Subcutaneous abdominal adipose tissue (tissue), 5 donors: ENCODE measurements at regions not wholly inside any gene's neighbourhood (a gene's known extent, or its start where the extent isn't known, plus 50 kb on each side); places are given as distances from the start of the nearest gene placed in this dataset.

Source experiments
- H3K27ac ChIP-seq: one replicate; pipeline ENCODE4 v1.7.0; 2013; ENCODE audit warnings: low read depth, mild to moderate bottlenecking, inconsistent platforms, low read length, moderate library complexity
- H3K27me3 ChIP-seq, 5 donors: one replicate each; pipeline ENCODE4 v1.7.0; 2013; ENCODE audit warnings: low read length in 5 of 5, inconsistent platforms in 1 of 5; ENCODE audit not compliant: control insufficient read depth in 5 of 5, insufficient read depth in 4 of 5
- H3K36me3 ChIP-seq, 5 donors: one replicate each; pipeline ENCODE4 v1.7.0; 2013; ENCODE audit warnings: low read length in 5 of 5; ENCODE audit not compliant: control insufficient read depth in 5 of 5, insufficient read depth in 5 of 5
- H3K4me1 ChIP-seq, 5 donors: one replicate each; pipeline ENCODE4 v1.7.0; 2013; ENCODE audit warnings: low read length in 5 of 5, mild to moderate bottlenecking in 3 of 5, moderate library complexity in 1 of 5; ENCODE audit not compliant: control insufficient read depth in 5 of 5, insufficient read depth in 5 of 5
- H3K4me3 ChIP-seq, 5 donors: one replicate each; pipeline ENCODE4 v1.7.0; 2013; ENCODE audit warnings: low read length in 5 of 5, low read depth in 1 of 5
- H3K9ac ChIP-seq, 5 donors: one replicate each; pipeline ENCODE4 v1.7.0; 2013; ENCODE audit warnings: low read length in 5 of 5, mild to moderate bottlenecking in 4 of 5, moderate library complexity in 3 of 5
- H3K9me3 ChIP-seq, 5 donors: one replicate each; pipeline ENCODE4 v1.7.0; 2013; ENCODE audit warnings: low read length in 5 of 5; ENCODE audit not compliant: control insufficient read depth in 5 of 5
- donor health status: healthy.
- donor health status: healthy.
- donor health status: healthy.
- donor health status: healthy.
- donor health status: healthy.

GRCh38 chr19:30316000-30316491 is 56.1 kb upstream of the ZNF536 start:
- H3K9me3 ChIP-seq: peaks cover 0 to 11% (median 6%) of the 10 kb centered on the region in 5 donors
- peaks cover 0 to 7% (median 0%) of the 10 kb centered on the region in 5 donors for H3K27me3 ChIP-seq
- no peak overlapping the region for H3K27ac ChIP-seq
- H3K9ac ChIP-seq: no peak overlapping the region
- no peak overlapping the region for H3K4me3 ChIP-seq
- H3K36me3 ChIP-seq: no peaks in the 10 kb centered on the region
- H3K4me1 ChIP-seq: no peaks in the 10 kb centered on the region

DNA sequence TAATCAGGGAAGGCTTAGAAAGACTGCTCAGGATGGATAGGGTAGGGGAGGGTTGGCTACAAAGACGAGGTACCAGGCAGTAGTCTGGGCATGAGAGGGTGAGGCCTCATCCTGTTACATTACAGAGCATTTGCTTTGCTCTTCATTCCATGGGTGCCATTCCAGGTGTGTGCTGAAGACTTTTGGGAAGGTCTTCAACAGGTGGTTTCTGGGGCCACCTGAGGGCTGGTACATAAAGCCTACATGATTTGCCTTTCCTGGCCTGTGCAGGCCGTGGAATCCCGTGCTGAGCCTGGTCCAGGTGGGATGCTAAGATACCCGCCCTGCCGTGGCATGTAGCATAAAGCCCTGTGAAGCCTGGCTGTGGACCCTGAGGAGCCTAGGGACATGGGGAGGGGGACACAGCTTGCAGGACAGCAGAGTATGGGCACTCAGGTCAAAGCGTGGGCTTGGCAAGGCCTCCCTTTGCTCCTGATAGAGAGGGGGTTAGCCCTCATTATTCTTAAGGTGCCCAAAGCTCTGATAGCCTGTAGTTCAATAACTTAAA is 55.6 kb upstream of the ZNF536 start:
- H3K9ac ChIP-seq: no peak overlapping the region
- no peak overlapping the region for H3K27ac ChIP-seq
- no peak overlapping the region for H3K4me3 ChIP-seq
- H3K27me3 ChIP-seq: peaks cover 0 to 6% (median 0%) of the 10 kb centered on the region in 5 donors
- no peaks in the 10 kb centered on the region for H3K36me3 ChIP-seq
- peaks cover 0 to 11% (median 6%) of the 10 kb centered on the region in 5 donors for H3K9me3 ChIP-seq
- no peaks in the 10 kb centered on the region for H3K4me1 ChIP-seq

GRCh38 chr19:30317403-30317802 is 54.8 kb upstream of the ZNF536 start:
- Histone ChIP-seq H3K36me3 (no peaks in the 10 kb centered on the region), H3K4me3 (no peak overlapping the region), H3K27me3 (peaks cover 0 to 6% (median 0%) of the 10 kb centered on the region in 5 donors), H3K4me1 (no peaks in the 10 kb centered on the region), H3K27ac (no peak overlapping the region), H3K9me3 (peaks cover 0 to 11% (median 6%) of the 10 kb centered on the region in 5 donors), H3K9ac (no peak overlapping the region)

DNA sequence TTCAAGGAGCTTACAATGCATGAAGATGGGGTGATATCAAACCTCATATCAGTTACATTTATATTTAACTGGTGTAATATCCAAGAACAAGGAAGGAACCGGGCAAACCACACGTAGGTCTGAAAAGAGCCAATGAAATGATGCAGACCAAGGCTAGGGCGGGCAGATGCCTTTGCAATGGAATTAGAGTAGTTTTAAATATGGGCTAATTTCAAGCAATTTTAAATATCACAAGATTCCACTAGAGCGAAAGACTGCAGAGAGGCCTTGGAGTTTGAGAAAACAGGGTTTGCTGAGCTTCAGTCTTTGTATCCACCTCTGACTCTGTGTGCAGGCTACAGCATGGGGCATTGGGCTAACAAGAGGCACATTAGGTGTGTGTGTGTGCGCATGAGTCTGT is 53.9 kb upstream of the ZNF536 start:
- peaks cover 0 to 11% (median 6%) of the 10 kb centered on the region in 5 donors for H3K9me3 ChIP-seq
- no peaks in the 10 kb centered on the region for H3K4me1 ChIP-seq
- H3K9ac ChIP-seq: no peak overlapping the region
- peaks cover 0 to 11% (median 0%) of the 10 kb centered on the region in 5 donors for H3K27me3 ChIP-seq
- H3K27ac ChIP-seq: no peak overlapping the region
- no peak overlapping the region for H3K4me3 ChIP-seq
- no peaks in the 10 kb centered on the region for H3K36me3 ChIP-seq

GRCh38 chr19:30318936-30319335 is 53.2 kb upstream of the ZNF536 start:
- Histone ChIP-seq H3K36me3 (no peaks in the 10 kb centered on the region), H3K4me1 (no peaks in the 10 kb centered on the region), H3K27ac (no peak overlapping the region), H3K9me3 (peaks cover 0 to 11% (median 6%) of the 10 kb centered on the region in 5 donors), H3K4me3 (no peak overlapping the region), H3K27me3 (peaks cover 0 to 11% (median 3%) of the 10 kb centered on the region in 5 donors), H3K9ac (no peak overlapping the region)

DNA sequence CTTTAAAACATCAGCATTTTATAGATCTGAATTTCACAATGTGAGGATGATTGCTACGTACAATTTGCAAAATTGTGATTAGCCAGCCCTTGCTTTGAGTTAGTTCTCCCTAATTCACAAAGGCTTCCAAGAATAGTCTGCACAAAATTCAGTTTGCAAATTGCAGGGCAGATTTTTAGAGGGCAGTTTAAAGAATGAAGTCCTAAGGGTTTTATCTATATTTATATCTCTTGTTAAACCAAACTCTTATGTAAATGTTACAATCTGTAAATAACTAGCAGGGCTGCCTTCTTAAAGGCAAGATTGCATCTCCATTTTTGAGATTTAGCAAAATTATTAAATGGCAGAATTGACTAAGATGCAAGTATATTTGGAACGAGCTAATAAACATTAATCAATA is 52.8 kb upstream of the ZNF536 start:
- H3K9me3 ChIP-seq: peaks cover 0 to 11% (median 4%) of the 10 kb centered on the region in 5 donors
- no peaks in the 10 kb centered on the region for H3K36me3 ChIP-seq
- H3K27me3 ChIP-seq: peaks cover 0 to 11% (median 0%) of the 10 kb centered on the region in 5 donors
- H3K4me3 ChIP-seq: no peak overlapping the region
- H3K27ac ChIP-seq: no peak overlapping the region
- no peak overlapping the region for H3K9ac ChIP-seq
- H3K4me1 ChIP-seq: no peaks in the 10 kb centered on the region

DNA sequence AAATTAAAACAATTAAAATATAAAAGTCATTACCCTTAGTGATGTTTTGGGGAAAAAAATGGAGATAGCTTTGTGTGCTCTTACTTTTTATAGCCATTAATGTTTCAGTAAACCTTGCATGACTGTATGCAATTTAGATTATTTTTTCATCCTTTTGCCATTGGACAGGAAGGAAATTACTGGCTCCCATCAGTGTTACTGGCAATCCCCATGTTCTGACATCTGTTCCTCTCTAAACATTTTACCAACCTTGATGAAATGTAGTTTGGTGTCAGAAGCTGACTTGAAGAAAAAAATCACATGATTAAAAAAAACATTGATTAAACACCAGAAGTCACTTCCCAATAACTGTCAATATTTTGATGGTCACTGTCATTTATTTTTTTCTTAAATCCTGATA is 52.3 kb upstream of the ZNF536 start:
- Histone ChIP-seq H3K4me3 (no peak overlapping the region), H3K9me3 (peaks cover 0 to 11% (median 4%) of the 10 kb centered on the region in 5 donors), H3K27me3 (peaks cover 0 to 11% (median 3%) of the 10 kb centered on the region in 5 donors), H3K36me3 (no peaks in the 10 kb centered on the region), H3K4me1 (no peaks in the 10 kb centered on the region), H3K9ac (no peak overlapping the region), H3K27ac (no peak overlapping the region)

GRCh38 chr19:30320466-30320865 is 51.7 kb upstream of the ZNF536 start:
- Histone ChIP-seq H3K27me3 (peaks cover 0 to 12% (median 6%) of the 10 kb centered on the region in 5 donors), H3K9me3 (peaks cover 0 to 11% (median 4%) of the 10 kb centered on the region in 5 donors), H3K9ac (no peak overlapping the region), H3K4me1 (peaks cover 0 to under 1% (median 0%) of the 10 kb centered on the region in 5 donors), H3K36me3 (no peaks in the 10 kb centered on the region), H3K4me3 (no peak overlapping the region), H3K27ac (no peak overlapping the region)

GRCh38 chr19:30320916-30321315 is 51.3 kb upstream of the ZNF536 start:
- no peak overlapping the region for H3K27ac ChIP-seq
- peaks cover 0 to 5% (median 3%) of the 10 kb centered on the region in 5 donors for H3K4me1 ChIP-seq
- peaks cover 0 to 9% (median 4%) of the 10 kb centered on the region in 5 donors for H3K9me3 ChIP-seq
- no peak overlapping the region for H3K4me3 ChIP-seq
- no peaks in the 10 kb centered on the region for H3K36me3 ChIP-seq
- H3K9ac ChIP-seq: no peak overlapping the region
- peaks cover 0 to 12% (median 9%) of the 10 kb centered on the region in 5 donors for H3K27me3 ChIP-seq
